ENCODE measurements at regions not wholly inside any gene's neighbourhood (a gene's known extent, or its start where the extent isn't known, plus 50 kb on each side); places are given as distances from the start of the nearest gene placed in this dataset.

GRCh38 chrX:87727620-87728019 lies 210.0 kb downstream of the KLHL4 start:
- DNase-seq: no peak

DNA sequence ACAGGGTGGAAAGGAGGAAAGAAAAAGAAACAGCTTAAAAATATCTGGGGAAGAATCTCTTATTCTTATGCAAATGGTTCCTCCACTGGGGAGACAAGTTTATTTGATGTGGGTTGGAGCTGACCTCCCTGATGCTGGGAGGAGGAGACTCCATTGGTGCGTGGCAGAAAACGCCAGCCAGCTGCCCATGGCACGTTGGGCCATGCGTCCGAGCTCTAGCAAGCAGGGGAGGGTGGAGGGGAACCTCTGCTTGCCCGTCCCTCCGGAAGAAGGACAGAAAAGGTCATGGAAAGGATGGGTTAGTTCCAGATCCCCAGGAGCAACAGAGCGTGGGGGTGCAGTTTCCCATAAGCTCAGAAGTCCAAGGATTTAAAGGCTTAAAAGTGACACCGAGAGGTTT lies 210.4 kb downstream of the KLHL4 start:
- no peak for DNase-seq

DNA sequence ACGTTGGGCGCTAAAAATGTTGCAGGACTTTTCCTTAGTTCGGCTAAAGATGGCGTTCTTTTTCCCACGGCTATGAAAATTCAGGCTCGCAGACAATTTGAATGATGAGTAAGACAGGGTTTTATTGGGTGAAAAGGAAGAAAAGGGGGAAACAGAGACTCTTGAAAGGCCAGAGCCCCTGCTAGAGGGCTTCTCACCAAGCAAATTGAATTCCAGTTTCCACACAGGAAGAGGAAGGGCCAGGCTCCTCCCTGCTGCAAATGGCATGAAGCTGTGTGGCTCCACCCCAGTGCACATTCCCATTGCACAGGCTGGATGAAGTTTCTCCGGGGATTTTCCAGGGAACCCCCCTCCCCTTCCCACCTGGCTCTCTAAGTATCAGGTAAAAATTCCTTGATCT lies 210.9 kb downstream of the KLHL4 start:
- no peak for DNase-seq

GRCh38 chrX:87732133-87732532 lies 214.5 kb downstream of the KLHL4 start:
- no peak for DNase-seq

- no peak for DNase-seq
Observed at GRCh38 chrX:87736576-87736975, 219.0 kb downstream of the KLHL4 start.

GRCh38 chrX:87744391-87744790 lies 226.8 kb downstream of the KLHL4 start:
- DNase-seq: no peak

GRCh38 chrX:87755493-87755892 lies 237.9 kb downstream of the KLHL4 start:
- DNase-seq: no peak

GRCh38 chrX:87788976-87789375 lies 271.4 kb downstream of the KLHL4 start:
- no peak for DNase-seq

DNA sequence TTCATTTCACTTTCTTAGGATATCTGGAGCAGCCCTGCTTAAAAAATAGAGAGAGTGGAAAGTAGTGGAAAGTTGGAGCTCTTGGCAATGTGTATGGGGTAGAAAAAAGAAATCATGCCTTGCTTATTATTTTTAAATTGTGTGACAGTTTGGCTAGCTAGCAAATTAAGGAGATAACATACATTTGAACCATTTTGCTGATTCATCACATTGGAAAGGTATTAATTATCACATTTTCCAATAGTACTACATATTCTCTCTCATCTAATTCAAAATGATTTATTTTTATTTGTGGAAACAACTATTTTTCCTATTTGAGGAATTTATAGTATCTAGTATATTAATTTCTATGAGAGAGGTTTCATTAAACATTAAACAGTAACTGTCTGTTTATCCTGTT lies 280.4 kb downstream of the KLHL4 start:
- DNase-seq: no peak

GRCh38 chrX:87805829-87806490 lies 288.4 kb downstream of the KLHL4 start:
- DNase-seq: no peak

- no peak for DNase-seq
Observed at GRCh38 chrX:87808576-87809243, 291.1 kb downstream of the KLHL4 start.

- no peak for DNase-seq
Observed at GRCh38 chrX:87813566-87813965, 296.0 kb downstream of the KLHL4 start.

DNA sequence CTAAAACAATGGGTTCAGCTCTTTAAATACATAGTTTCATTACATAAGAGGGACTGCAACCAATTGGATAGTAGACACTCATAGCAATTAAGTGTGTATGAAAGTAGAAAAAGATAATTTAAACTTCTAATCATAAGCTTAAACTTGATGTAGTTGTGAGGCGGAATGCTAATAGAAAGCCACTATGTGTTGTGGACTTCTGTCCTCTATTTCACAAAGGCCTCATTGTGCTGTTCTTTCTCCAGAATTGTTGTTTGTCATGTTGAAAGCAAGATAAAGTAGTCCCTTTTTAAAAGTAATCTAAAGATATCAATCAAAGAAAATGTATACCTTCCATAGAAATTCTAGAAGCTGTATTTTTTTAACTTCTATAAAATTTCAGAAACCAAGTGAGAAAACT lies 329.4 kb downstream of the KLHL4 start:
- DNase-seq: no peak

- DNase-seq: peak; percentile 2
Observed at GRCh38 chrX:87873347-87873941, 355.8 kb downstream of the KLHL4 start.

DNA sequence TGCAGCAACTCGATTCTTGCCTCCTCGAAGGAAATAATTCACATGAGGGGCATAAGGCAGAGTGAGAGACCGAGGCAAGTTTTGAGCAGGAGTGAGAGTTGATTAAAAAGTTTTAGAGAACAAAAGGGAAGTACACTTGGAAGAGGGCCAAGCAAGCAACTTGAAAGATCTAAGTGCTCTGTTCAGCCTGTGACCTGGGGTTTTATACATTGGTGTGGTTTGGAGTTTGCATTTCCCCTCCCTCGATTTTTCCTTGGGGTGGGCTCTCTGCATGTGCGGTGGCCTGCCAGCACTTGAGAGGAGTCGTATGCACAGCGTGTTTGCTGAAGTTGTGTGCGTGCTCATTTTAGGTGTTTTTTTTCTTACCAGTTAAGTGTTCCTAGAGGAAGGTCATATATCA lies 356.4 kb downstream of the KLHL4 start:
- peak; percentile 10 for DNase-seq

- no peak for DNase-seq
Observed at GRCh38 chrX:87878926-87879325, 361.3 kb downstream of the KLHL4 start.

- no peak for DNase-seq
Observed at GRCh38 chrX:87890437-87890836, 372.8 kb downstream of the KLHL4 start.

DNA sequence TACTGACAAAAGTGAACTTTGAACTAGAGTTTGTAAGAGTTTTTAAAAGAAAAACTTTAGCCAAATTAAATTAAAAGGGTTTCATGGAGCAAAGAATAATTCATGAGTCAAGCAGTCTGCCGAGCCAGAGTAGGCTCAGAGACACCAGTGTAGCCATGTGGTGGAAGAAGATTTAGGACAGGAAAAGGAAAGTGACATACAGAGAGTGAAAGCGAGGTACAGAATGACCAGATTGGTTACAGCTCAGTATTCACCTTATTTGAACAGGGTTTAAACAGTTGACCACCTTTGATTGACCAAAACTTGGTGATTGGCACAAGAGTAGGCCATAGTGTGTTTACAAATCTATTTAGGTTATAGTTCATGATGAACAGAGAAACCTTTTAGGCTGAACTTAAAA lies 377.8 kb downstream of the KLHL4 start:
- no peak for DNase-seq

DNA sequence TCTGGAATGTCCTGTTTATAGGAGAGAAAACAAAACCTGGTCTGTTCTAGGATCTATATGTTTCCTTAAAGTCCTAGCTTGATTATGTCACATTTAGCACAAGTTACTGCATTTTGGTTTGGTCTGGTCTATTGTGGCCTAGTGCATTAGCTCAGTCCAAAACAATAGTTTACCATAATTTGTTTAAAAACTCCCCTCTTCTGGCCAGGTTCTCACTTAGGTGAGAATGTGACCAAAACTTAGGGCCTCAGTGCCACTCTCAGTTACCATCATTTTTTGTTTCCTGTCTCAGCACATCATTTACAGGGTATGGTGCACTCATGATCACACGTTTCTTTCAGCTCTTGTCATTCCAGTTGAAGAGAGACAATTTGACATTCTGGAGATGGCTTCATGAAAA lies 378.5 kb downstream of the KLHL4 start:
- DNase-seq: no peak

GRCh38 chrX:87900320-87900908 lies 382.8 kb downstream of the KLHL4 start:
- DNase-seq: no peak

DNA sequence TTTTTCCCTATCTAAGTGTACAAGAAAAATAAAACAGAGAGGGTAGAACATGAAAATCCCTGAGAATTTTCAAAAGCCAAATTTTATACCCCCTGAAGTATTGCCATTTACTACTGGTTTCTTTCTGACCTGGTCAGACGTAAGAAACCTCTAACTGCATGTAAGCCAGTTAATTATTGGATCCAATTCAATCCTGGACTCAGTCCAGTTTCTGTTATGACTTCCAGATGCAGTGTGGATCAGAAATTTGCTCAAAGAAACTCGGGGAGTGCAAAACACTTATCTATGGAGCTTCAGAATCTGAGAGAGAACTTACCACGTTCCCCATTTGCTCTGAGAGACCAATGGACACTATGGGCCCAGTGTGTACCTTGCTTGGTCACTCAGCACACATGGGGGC lies 383.5 kb downstream of the KLHL4 start:
- DNase-seq: no peak

- DNase-seq: no peak
Observed at GRCh38 chrX:87914726-87915125, 397.1 kb downstream of the KLHL4 start.

DNA sequence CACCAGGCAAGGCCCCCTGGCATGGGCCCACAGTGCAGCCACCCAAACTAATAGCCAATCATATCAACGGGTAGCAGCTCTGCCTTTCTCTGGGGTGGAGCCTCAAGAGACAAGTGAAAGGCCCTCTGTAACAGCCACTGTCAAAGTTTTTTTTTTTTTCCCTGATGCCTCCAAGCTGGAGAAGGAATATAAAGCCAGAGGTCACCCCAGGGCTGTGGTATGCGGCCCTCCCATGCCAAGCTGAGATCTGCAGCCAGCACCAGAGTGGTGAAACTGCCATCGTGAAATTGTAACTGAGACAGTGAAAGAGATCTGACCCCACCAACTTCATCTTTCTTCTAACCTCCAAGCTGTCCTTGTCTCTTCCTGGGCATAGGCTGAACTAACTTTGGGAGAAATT lies 407.0 kb downstream of the KLHL4 start:
- no peak for DNase-seq

- DNase-seq: peak; percentile 6
Observed at GRCh38 chrX:87941841-87942240, 424.2 kb downstream of the KLHL4 start.

Data from hematopoietic multipotent progenitor cell treated with erythropoietin and hydrocortisone succinate and interleukin-3 and kit ligand, for 6 days (in vitro differentiated cells).